ENCODE measurements at regions not wholly inside any gene's neighbourhood (a gene's known extent, or its start where the extent isn't known, plus 50 kb on each side); places are given as distances from the start of the nearest gene placed in this dataset.

GRCh38 chr2:200725596-200725995 lies 86.1 kb upstream of the BZW1 start:
- TF ChIP-seq, protein P1, sequence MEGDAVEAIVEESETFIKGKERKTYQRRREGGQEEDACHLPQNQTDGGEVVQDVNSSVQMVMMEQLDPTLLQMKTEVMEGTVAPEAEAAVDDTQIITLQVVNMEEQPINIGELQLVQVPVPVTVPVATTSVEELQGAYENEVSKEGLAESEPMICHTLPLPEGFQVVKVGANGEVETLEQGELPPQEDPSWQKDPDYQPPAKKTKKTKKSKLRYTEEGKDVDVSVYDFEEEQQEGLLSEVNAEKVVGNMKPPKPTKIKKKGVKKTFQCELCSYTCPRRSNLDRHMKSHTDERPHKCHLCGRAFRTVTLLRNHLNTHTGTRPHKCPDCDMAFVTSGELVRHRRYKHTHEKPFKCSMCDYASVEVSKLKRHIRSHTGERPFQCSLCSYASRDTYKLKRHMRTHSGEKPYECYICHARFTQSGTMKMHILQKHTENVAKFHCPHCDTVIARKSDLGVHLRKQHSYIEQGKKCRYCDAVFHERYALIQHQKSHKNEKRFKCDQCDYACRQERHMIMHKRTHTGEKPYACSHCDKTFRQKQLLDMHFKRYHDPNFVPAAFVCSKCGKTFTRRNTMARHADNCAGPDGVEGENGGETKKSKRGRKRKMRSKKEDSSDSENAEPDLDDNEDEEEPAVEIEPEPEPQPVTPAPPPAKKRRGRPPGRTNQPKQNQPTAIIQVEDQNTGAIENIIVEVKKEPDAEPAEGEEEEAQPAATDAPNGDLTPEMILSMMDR (conservative IDR thresholded peaks at IDR 0.05) = no peak
- no peak for TF ChIP-seq ZFX (IDR thresholded peaks at IDR 0.05)
- H3K27ac ChIP-seq = no peak overlapping the region

GRCh38 chr2:200728630-200729029 lies 83.1 kb upstream of the BZW1 start:
- H3K27ac ChIP-seq = no peak overlapping the region
- TF ChIP-seq ZFX (IDR thresholded peaks at IDR 0.05) = no peak
- TF ChIP-seq, protein P1 (conservative IDR thresholded peaks at IDR 0.05) = no peak

GRCh38 chr2:200730302-200730701 lies 81.4 kb upstream of the BZW1 start:
- TF ChIP-seq, protein P1 (conservative IDR thresholded peaks at IDR 0.05) = no peak
- TF ChIP-seq ZFX (IDR thresholded peaks at IDR 0.05) = no peak
- no peak overlapping the region for H3K27ac ChIP-seq

GRCh38 chr2:200730960-200731359 lies 80.8 kb upstream of the BZW1 start:
- TF ChIP-seq ZFX (IDR thresholded peaks at IDR 0.05) = no peak
- TF ChIP-seq, protein P1 (conservative IDR thresholded peaks at IDR 0.05) = no peak
- H3K27ac ChIP-seq = no peak overlapping the region

DNA sequence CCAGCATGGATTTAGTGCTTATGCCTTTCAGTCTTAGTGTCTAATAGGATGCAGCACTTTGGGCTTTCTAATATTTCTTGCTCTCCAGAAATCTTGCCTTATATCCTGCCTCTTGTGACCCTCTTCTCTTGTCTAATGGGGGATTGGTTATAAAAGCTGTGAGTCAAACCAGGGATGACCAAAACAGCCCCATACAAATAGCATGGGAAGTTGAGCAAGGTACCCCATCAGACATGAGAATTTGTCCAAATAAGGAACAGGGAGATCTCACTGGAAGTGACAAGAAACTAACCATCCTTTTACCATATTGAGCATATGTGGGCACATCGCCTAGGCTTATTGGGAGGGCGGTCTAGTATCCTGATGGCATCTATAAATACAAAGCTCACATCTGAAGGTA lies 78.8 kb upstream of the BZW1 start:
- H3K27ac ChIP-seq = no peak overlapping the region
- TF ChIP-seq, protein P1 (conservative IDR thresholded peaks at IDR 0.05) = no peak
- TF ChIP-seq ZFX (IDR thresholded peaks at IDR 0.05) = no peak

DNA sequence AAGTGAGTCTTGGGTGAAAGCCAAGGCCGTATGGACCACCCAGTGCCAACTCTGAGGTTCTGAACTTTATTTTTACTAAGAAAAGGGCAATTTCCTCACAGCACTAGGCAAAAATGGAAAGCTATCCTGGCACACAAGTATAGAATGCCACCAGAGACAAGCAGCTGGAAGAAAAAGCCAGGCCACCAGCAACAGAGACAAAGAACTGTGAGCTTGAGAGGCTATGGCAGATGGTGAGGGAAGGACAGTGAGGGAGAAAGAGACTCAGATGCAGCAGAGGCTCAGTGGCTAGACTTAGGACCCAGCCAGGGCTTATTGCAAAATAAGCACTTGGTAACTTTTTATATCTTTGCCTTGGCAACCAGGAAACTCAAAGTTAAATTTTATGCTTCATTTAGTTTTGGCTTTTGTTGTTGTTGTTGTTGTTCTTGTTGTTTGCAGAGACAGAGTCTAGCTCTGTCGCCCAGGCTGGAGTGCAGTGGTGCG lies 78.0 kb upstream of the BZW1 start:
- H3K27ac ChIP-seq = no peak overlapping the region
- TF ChIP-seq, protein P1 (conservative IDR thresholded peaks at IDR 0.05) = no peak
- TF ChIP-seq ZFX (IDR thresholded peaks at IDR 0.05) = no peak

- H3K27ac ChIP-seq = no peak overlapping the region
- TF ChIP-seq, protein P1 (conservative IDR thresholded peaks at IDR 0.05) = no peak
- TF ChIP-seq ZFX (IDR thresholded peaks at IDR 0.05) = no peak
Measured at GRCh38 chr2:200735061-200735460, 76.6 kb upstream of the BZW1 start.

Data from C4-2B (cell line).